SHP77 treated with DMSO at 0.1 percent for 48 hours (cell line): ENCODE measurements at regions not wholly inside any gene's neighbourhood (a gene's known extent, or its start where the extent isn't known, plus 50 kb on each side); places are given as distances from the start of the nearest gene placed in this dataset.

Experiments used
- DNase-seq: peaks from one replicate; lab custom pipeline; 2025; lab: John Stamatoyannopoulos, UW

GRCh38 chr1:81489372-81489934 is 311.3 kb upstream of the ADGRL2 start:
- DNase-seq, result no peak

DNA sequence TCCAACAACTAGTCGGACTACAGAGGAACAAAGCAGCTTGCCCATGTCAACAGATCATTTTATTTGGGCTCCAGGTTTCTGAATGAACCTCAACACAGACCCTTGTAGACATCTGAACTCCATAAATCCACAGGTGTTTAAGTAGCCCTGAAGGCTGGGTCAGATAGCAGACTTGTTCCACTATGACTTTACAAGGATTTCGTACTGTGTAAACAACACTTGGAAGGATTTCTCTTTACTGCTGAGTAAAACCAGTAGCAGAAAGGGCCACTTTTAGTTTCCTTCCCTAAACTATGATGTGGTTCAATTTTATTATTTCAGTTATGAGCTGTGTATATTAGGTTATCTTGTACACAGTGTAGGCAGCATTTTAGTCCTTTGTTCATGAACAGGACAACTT is 316.4 kb upstream of the ADGRL2 start:
- no peak for DNase-seq

GRCh38 chr1:81478219-81478618 is 322.5 kb upstream of the ADGRL2 start:
- peak; percentile 50 for DNase-seq

DNA sequence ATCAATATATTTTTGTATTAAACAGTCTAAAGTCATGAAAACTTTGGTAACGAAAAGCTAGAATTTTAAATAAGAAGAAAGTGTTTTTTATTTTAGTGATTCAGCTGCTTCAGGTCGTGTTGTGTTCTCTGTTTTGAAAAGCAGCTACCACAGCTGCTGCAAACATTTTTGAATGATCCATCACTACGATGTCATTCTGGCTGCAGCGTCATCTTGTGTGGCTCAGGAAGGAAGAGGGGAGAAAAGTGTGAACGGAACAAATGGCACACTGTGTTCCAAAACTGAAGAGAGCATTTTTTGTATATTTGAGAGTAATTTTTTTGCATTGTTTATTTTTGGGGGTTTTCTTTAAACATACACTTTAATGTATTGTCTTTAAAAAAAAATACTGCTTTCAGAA is 323.0 kb upstream of the ADGRL2 start:
- peak; percentile 28 for DNase-seq

DNA sequence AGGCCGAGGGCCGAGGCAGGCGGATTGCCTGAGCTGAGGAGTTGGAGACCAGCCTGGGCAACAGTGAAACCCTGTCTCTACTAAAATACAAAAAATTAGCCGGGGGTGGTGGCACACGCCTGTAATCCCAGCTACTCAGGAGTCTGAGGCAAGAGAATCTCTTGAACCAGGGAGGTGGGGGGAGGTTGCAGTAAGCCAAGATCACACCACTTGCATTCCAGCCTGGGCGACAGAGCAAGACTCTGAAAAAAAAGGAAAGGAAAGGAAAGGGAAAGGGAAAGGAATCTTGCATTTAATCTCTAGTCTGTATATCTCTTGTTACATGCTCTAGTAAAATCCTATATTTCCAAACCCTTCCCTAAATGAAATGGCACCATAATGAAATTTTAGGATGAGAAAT is 328.3 kb upstream of the ADGRL2 start:
- no peak for DNase-seq

- DNase-seq, result no peak
Observed at GRCh38 chr1:81471255-81471654, 329.5 kb upstream of the ADGRL2 start.

DNA sequence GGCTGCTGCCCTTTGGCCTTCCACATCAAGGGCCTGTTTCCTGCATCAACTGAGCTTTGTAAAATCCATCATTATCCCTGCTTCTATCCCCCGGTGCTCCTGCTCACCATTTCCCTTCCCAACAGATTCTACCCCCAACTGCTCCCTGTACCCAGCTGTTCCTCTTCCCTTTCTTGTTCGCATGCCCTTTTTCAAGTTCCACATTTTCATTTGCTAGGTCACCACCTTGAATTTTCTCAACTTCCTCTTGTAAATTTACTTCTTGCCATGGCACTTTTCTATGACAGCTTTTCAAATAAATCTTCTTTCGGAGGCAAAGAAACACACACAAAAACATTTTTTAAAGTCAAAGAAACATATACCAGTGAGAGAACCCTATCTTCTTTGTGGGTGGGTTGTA is 330.5 kb upstream of the ADGRL2 start:
- DNase-seq, result no peak

GRCh38 chr1:81467383-81467782 is 333.4 kb upstream of the ADGRL2 start:
- no peak for DNase-seq

GRCh38 chr1:81466961-81467360 is 333.8 kb upstream of the ADGRL2 start:
- DNase-seq, result no peak

- DNase-seq, result no peak
Observed at GRCh38 chr1:81463936-81464837, 336.5 kb upstream of the ADGRL2 start.

DNA sequence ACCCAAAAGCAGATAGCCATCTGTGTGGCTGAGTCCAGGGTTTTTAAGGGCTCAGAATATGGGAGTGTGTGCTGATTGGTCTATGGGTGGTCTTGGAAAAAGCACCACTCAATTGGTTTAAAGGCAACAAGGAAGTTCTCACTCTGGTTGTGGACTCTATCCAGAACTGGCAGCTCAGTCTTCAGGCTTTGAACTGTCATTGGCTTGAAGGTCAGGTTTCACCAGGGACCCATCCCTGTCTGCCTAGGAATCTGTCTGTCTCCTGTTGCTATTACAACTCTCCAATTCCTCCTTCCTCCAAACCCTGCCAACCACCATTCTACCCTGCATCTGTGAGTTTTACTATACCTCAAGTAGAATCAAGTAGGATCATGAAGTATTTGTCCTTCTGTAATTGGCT is 341.7 kb upstream of the ADGRL2 start:
- no peak for DNase-seq

- no peak for DNase-seq
Observed at GRCh38 chr1:81458186-81458585, 342.5 kb upstream of the ADGRL2 start.

DNA sequence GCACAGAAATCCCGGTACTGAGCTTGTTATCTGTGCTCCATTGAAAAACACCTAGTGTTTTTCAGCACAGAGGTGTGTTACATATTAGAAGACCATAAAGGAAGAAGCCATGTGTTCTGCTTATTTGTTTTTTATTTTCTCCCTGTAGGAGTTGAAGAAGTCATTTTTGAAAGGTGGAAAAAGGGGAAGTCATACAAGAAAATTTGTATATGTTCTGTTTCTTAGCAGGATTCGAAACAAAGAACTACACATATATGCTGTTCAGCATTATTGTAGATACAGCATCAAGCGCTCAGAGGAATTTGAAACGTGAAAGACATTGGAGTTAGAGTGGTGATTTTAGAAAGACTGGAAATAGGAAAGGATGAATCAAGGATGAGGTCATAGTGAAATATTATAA is 345.3 kb upstream of the ADGRL2 start:
- no peak for DNase-seq

DNA sequence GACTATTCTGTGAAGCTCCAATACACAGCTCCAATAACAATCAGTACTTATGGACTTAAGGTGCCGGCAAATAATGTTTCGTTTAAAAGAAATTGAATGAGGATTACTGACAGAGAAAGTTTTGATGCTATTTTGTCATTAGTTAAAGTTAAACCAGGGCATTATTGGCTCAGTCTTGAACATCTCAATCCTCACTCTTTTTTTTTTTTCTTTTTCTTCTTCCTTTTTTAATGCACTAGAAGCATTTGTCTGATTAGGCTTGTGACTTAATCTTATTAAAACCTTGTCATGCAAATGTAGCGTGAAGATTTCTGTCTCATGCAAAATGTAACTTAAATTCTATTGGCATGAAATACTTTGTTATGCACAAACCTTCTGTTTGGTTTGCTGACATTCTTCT is 346.8 kb upstream of the ADGRL2 start:
- no peak for DNase-seq

DNA sequence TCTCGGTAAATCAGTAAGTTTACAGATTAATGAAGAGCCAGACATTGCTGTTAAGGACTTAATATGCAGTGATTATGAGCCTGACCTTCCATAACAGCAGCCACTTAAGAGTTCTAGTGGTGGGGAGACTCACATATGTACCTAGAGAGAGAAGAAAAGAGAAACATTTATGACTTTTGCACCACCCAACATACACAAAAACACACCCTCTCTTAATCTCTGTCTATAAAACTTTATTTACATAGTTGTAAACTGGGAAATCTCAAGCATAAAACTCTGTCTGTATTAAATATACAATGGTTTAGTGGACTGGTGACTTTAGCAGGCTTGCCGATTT is 347.4 kb upstream of the ADGRL2 start:
- no peak for DNase-seq

DNA sequence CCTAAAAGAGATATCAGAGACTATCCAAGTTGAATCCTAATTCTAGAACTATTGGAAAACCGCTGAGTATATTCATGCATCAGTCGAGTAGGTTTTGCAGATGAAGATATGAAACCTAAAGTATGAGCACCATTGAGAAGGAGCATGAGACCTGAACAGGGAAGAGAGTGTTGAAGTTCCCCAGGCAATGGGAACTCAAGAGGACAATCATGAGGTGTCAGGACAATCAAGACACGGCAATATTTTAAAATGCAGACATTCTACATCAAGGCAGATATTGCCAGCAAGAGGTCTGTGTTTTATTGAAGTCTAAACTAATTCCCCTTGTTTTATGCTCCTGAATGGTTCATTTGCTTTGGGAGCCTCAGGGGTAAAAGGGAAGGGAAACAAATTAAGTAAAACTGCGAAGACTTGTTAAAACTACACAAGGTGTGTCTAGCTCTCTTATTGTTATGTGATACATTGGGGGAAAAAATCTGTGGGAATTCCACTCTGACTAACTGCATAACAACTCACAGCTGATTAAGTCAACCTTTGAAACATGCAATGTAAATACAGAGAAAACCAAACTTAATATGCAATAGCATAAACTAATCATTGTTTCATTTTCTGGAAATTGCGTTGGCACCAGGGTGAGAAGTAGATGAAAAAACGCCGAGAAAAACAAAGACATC is 347.9 kb upstream of the ADGRL2 start:
- DNase-seq, result no peak

GRCh38 chr1:81449786-81450185 is 350.9 kb upstream of the ADGRL2 start:
- no peak for DNase-seq

GRCh38 chr1:81446000-81446669 is 354.6 kb upstream of the ADGRL2 start:
- peak; percentile 83 for DNase-seq

- DNase-seq, result no peak
Observed at GRCh38 chr1:81443288-81443687, 357.4 kb upstream of the ADGRL2 start.

DNA sequence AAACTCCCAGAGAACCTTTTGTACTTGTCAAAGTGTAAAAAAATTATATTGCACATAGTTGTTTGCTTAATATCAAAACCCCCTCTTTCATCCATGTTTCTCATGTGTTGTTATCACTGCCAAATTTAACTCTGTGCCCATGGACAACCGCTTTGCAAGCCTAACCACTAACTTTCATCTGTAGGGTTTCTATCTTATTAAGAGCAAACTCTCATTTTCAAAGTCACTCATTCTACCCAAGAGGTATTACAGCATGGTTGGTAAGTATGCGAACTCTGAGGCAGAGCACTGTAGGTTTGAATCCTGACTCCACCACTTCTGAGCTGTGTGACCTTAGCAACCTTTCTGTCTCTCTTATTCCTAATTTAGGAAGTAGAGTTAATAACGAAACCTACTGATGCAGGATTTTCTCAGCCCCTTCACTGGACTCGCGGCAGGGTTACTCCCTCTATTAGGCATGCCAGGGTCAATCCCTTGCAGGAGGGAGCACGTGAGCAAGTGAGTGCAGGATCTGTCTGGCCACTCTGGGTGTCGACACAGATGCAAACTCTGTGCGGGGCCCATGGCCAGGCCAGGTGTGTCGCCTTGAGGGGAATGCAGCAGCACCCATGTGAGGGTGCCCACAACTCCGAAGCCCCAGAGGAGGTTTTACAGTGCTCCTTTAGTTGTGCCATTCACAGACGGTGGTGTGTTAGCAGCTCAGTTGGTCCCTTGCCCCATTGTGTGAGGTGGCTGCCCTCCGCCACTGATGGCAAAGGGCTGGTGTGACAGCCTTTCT is 361.5 kb upstream of the ADGRL2 start:
- DNase-seq, result no peak

DNA sequence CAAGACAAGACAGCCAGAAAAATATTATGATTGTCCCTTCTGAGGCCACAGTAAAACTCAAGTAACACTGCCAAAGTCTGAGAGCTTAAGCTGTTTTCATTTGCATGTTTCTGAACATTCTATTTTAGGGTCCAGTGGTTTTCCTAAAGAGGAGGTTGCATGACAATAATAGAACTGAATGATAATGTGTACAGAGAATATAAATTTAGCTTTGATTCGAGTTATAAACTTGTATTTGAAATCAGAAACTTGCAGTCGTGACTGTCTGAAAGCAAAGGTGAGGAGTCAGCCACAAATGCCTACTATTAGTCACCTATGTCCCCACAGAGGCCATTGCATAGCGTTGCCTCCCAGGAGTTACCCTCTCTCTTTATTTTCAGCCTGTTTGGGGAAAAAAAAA is 363.1 kb upstream of the ADGRL2 start:
- DNase-seq, result no peak

DNA sequence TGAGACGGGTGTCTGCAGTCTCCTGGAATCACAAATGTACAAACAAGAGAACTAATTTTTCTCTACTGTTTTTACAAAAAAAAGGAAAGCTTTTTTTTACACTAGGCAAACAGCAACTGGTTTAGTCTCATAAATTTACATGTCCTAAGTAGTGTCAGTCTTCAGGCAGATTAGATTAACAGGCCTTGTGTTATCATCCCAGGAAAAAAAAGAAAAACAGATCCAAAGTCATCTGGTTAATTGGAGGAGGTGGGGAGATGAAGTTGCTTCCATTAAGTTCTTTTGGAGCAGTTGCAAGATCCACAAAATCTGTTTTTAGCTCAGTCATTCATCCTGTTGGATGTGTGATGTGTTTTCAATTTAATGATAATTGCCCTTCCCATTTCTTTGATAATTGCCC is 363.5 kb upstream of the ADGRL2 start:
- DNase-seq, result no peak
